Left lung (tissue), 4 donors: ENCODE measurements at regions not wholly inside any gene's neighbourhood (a gene's known extent, or its start where the extent isn't known, plus 50 kb on each side); places are given as distances from the start of the nearest gene placed in this dataset.
A peak's percentile ranks its signal among the peaks of the same experiment; 100 is the strongest.
"Not testable (repeated sequence)": the region's sequence is repeated elsewhere in the genome, so short reads cannot be mapped to it uniquely, and the experiment has no call there.

ENCODE experiments used
- ATAC-seq: fragments of 200-7000 bp; cut with Tn5 transposase; one replicate; pipeline ENCODE4 v1.9.1; 2020; ENCODE audit warnings: moderate library complexity
- DNase-seq, 4 donors: peaks; one replicate each; pipeline ENCODE4 v3.0.0-alpha.2; 2013 to 2020
- H3K27ac ChIP-seq, 2 donors: fragments of 200-600 bp; sonication (generic) in 1 of 2; one replicate each; pipeline versions ENCODE4 v1.5.0 to v1.8.0; 2020 to 2021
- H3K27me3 ChIP-seq, 2 donors: fragments of 200-600 bp; sonication (generic) in 1 of 2; one replicate each; pipeline versions ENCODE4 v1.5.0 to v1.8.0; 2020 to 2021
- H3K36me3 ChIP-seq, 2 donors: fragments of 200-600 bp; sonication (generic) in 1 of 2; one replicate each; pipeline versions ENCODE4 v1.5.0 to v1.8.0; 2020 to 2021
- H3K4me1 ChIP-seq, 2 donors: fragments of 200-600 bp; one replicate each; pipeline ENCODE4 v1.8.0; 2021
- H3K4me3 ChIP-seq, 2 donors: fragments of 200-600 bp; sonication (generic) in 1 of 2; one replicate each; pipeline versions ENCODE4 v1.5.0 to v1.8.0; 2020 to 2021; ENCODE audit warnings: mild to moderate bottlenecking in 1 of 2
- H3K9me3 ChIP-seq, 2 donors: fragments of 200-600 bp; sonication (generic) in 1 of 2; one replicate each; pipeline versions ENCODE4 v1.5.0 to v1.8.0; 2020 to 2021
- intact Hi-C, 2 donors: fragments of 100-400 bp; cut with DNase I; formaldehyde crosslinking; loops; one replicate each; pipeline versions ENCODE4 v1.11.2 to v1.14.2; 2022
- TF ChIP-seq, protein P1 (sequence below), 2 donors: fragments of 200-600 bp; sonication (generic) in 1 of 2; IDR thresholded peaks; one replicate each; pipeline versions ENCODE4 v1.5.0 to v1.8.0; 2021; ENCODE audit warnings: antibody characterized with exemption in 2 of 2
- donor health status: DM: no; HTN: yes; CAD: no.
- donor health status: DM: no; HTN: no; CAD: no.

DNA sequence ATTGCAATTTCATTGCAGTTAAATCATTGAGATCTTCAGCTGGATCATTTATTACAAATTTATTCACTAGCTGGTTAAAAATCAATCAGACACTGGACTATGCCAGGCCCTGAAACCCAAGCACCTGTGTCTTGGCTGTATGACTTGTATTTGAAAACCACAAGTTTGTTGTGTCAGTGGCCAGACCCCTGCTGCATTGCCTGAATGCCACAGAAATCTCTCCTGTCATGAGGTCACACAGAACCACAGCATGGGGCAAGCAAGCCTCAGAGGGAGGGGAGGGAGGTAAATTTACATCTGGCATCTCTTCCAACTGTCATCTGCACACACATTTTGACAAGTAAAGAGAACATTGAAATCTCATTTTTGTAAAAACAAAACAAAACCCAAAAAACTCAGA, 90.0 kb downstream of the ARRDC3 start:
- ATAC-seq (no peak), DNase-seq (no peak)
- Histone ChIP-seq H3K9me3 (no peaks in the 10 kb centered on the region), H3K4me1 (peaks cover 0 to 7% of the 10 kb centered on the region in 2 donors), H3K27me3 (no peaks in the 10 kb centered on the region), H3K27ac (no peak overlapping the region), H3K36me3 (no peaks in the 10 kb centered on the region), H3K4me3 (no peak overlapping the region)
- TF ChIP-seq, protein P1, sequence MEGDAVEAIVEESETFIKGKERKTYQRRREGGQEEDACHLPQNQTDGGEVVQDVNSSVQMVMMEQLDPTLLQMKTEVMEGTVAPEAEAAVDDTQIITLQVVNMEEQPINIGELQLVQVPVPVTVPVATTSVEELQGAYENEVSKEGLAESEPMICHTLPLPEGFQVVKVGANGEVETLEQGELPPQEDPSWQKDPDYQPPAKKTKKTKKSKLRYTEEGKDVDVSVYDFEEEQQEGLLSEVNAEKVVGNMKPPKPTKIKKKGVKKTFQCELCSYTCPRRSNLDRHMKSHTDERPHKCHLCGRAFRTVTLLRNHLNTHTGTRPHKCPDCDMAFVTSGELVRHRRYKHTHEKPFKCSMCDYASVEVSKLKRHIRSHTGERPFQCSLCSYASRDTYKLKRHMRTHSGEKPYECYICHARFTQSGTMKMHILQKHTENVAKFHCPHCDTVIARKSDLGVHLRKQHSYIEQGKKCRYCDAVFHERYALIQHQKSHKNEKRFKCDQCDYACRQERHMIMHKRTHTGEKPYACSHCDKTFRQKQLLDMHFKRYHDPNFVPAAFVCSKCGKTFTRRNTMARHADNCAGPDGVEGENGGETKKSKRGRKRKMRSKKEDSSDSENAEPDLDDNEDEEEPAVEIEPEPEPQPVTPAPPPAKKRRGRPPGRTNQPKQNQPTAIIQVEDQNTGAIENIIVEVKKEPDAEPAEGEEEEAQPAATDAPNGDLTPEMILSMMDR (IDR thresholded peaks at IDR 0.05) = no peak
- intact Hi-C loops = no loop called here

DNA sequence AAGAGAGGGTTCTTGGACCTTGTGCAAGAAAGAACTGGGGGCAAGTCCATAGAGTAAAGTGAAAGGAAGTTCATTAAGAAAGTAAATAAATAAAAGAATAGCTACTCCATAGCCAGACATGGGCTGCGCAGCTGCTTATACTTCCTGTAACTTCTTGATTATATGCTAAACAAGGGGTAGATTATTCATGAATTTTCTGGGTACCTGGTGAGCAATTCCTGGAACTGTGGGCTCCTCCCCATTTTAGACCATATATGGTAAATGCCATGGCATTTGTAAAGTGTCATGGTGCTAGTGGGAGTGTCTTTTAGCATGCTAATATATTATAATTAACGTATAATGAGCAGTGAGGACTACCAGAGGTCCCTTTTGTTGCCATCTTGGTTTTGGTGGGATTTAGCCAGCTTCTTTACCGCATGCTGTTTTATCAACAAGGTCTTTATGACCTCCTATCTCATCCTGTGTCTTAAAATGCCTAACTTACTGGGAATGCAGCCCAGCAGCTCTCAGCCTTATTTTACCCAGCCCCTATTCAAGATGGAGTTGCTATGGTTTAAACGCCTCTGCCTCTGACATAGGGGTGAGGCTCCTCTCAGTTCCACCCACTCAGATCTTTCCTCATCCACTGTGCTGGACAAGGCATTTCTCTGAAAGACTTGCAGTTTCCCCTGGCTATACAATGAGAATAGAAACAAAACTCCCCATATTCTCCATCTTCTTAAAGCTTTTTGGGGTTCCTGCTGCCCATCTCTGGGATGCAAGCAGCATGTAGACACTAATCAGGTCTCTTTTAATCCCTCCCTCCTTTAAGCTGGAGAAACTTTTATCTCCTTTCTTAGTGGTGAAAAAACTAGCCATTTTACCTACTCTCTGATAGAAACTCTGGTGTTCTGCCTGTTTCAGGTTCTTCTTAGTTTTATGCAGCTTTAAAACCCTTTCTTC, 91.2 kb downstream of the ARRDC3 start:
- H3K27me3 ChIP-seq = no peaks in the 10 kb centered on the region
- intact Hi-C loops = no loop called here
- TF ChIP-seq, protein P1 (IDR thresholded peaks at IDR 0.05) = no peak
- H3K36me3 ChIP-seq = no peaks in the 10 kb centered on the region
- ATAC-seq (no peak), DNase-seq (no peak)
- no peaks in the 10 kb centered on the region for H3K9me3 ChIP-seq
- H3K4me3 ChIP-seq = no peak overlapping the region
- peaks cover 0 to 7% of the 10 kb centered on the region in 2 donors for H3K4me1 ChIP-seq
- no peak overlapping the region for H3K27ac ChIP-seq

DNA sequence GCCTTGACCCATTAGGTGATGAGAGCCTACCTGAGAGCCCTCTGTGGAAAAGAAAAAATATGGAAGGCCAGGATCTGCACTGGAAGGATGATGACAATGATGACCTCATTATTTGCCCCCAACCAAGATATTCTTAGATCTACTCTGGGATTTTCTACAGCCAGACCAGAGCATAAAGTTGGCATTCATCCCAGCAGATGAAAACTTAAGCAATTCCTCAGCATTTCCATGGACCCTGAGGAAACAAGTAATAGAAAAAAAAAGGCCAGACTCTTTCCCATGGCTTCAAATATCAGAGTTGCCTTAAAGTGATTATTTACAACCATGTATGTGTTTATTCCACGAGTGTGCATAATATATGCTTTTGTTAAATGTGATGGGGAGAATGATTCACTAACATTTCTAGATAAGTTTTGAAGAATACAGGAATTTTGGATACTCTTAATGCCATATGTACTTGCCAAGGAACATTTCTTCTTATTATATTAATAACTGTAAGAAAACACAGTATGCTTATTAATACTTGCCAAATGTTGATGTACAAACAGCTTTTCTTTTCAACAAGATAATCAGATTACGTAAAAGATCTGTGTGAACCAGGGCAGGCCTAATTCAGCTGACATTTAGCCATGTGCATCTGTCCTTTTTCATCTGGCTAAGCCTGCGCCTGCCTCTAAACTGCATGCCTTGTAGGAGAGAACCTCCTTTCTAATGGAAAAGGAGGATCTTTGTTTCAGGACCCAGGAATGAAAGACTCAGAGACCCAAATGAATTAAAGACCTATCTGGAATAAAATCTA, 94.8 kb downstream of the ARRDC3 start:
- ATAC-seq (peak; percentile 18), DNase-seq (peak in 2 of 4 donors; percentile 31 to 70)
- peaks cover 0 to 9% of the 10 kb centered on the region in 2 donors for H3K4me1 ChIP-seq
- no peaks in the 10 kb centered on the region for H3K9me3 ChIP-seq
- H3K27ac ChIP-seq = peak overlapping the region in 1 of 2 donors; percentile 63
- no peaks in the 10 kb centered on the region for H3K36me3 ChIP-seq
- H3K4me3 ChIP-seq = no peak overlapping the region
- TF ChIP-seq, protein P1 (IDR thresholded peaks at IDR 0.05) = no peak
- intact Hi-C loops = no loop called here
- no peaks in the 10 kb centered on the region for H3K27me3 ChIP-seq

DNA sequence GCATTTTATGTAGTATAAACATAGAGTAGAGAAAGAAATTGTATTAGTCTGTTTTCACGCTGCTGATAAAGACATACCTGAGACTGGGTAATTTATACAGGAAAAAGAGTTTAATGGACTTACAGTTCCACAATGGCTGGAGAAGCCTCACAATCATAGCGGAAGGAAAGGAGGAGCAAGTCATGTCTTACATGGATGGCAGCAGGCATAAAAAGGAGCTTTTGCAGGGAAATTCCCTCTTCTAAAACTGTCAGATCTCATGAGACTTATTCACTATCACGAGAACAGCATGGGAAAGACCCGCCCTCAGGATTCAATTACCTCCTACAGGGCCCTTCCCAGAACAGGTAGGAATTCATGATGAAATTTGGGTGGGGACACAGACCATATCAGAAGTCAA, 98.1 kb downstream of the ARRDC3 start:
- H3K27me3 ChIP-seq, intact Hi-C loops, H3K27ac ChIP-seq, DNase-seq, H3K36me3 ChIP-seq, ATAC-seq, H3K9me3 ChIP-seq, H3K4me3 ChIP-seq: not testable (repeated sequence)
- H3K4me1 ChIP-seq = peaks cover 0 to 19% of the 10 kb centered on the region in 2 donors

DNA sequence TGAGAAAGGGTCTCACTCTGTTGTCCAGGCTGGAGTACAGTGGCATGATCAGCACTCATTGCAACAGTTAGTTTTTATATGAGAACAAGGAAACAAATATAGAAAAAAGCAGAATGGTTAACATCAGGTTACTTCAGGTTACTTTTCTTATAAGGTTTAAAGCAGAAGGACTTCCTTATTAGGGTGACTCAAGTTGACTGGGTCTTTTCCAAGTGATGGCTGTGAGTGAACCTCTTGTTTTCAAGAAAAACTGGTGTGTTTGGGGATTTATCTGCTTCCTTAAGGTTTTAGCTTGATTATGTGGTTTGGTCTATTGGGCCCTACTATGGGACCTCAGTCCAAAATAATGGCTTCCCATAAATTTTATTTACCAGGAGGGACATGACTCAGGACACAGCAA, 99.2 kb downstream of the ARRDC3 start:
- no peaks in the 10 kb centered on the region for H3K36me3 ChIP-seq
- H3K4me1 ChIP-seq = peaks cover 0 to 24% of the 10 kb centered on the region in 2 donors
- no peaks in the 10 kb centered on the region for H3K27me3 ChIP-seq
- intact Hi-C loops = no loop called here
- no peak for ATAC-seq
- no peak overlapping the region for H3K27ac ChIP-seq
- DNase-seq = no peak
- TF ChIP-seq, protein P1 (IDR thresholded peaks at IDR 0.05) = no peak
- no peak overlapping the region for H3K4me3 ChIP-seq
- no peaks in the 10 kb centered on the region for H3K9me3 ChIP-seq
